Loucy (cell line): ENCODE measurements at regions not wholly inside any gene's neighbourhood (a gene's known extent, or its start where the extent isn't known, plus 50 kb on each side); places are given as distances from the start of the nearest gene placed in this dataset.

Experiments
- H2AFZ ChIP-seq: fragments of 200-600 bp; sonication (generic); 2 replicates; pipeline ENCODE4 v1.6.0; 2016; ENCODE audit warnings: antibody characterized with exemption, mild to moderate bottlenecking, low read length, moderate library complexity
- H3F3A ChIP-seq: fragments of 200-600 bp; 2 replicates; pipeline ENCODE4 v1.6.0; 2016; ENCODE audit warnings: antibody characterized with exemption, low read depth, mild to moderate bottlenecking
- H3K27me3 ChIP-seq: fragments of 200-600 bp; sonication (generic); 2 replicates; pipeline ENCODE4 v1.6.1; 2014; ENCODE audit warnings: low read length, mild to moderate bottlenecking; ENCODE audit not compliant: insufficient read depth, poor library complexity, severe bottlenecking
- H3K36me3 ChIP-seq: fragments of 200-600 bp; sonication (generic); 2 replicates; pipeline ENCODE4 v1.6.1; 2016; ENCODE audit warnings: low read length; ENCODE audit not compliant: insufficient read depth
- H3K4me1 ChIP-seq: fragments of 200-600 bp; sonication (generic); 2 replicates; pipeline ENCODE4 v1.5.1; 2014; ENCODE audit warnings: low read length, mild to moderate bottlenecking; ENCODE audit not compliant: insufficient read depth, poor library complexity, severe bottlenecking
- H3K4me2 ChIP-seq: fragments of 200-600 bp; sonication (generic); 2 replicates; pipeline ENCODE4 v1.6.0; 2014; ENCODE audit warnings: antibody characterized with exemption, low read length, low read depth, mild to moderate bottlenecking; ENCODE audit not compliant: poor library complexity, severe bottlenecking
- H3K4me3 ChIP-seq: fragments of 200-600 bp; sonication (generic); 2 replicates; pipeline ENCODE4 v1.5.1; 2014; ENCODE audit warnings: low read length, mild to moderate bottlenecking, mixed read lengths; ENCODE audit not compliant: poor library complexity, severe bottlenecking
- H3K79me2 ChIP-seq: fragments of 200-600 bp; sonication (generic); 2 replicates; pipeline ENCODE4 v1.6.1; 2014; ENCODE audit warnings: low read length; ENCODE audit not compliant: insufficient read depth
- H3K9ac ChIP-seq: fragments of 200-600 bp; sonication (generic); 2 replicates; pipeline ENCODE4 v1.6.0; 2014; ENCODE audit warnings: mild to moderate bottlenecking, low read depth, low read length, moderate library complexity; ENCODE audit not compliant: poor library complexity, severe bottlenecking
- H3K9me2 ChIP-seq: fragments of 200-600 bp; sonication (generic); replicated peaks from 2 replicates; pipeline ENCODE4 v1.6.1; 2016; ENCODE audit warnings: low read depth, low read length, mixed read lengths
- H3K9me3 ChIP-seq: fragments of 200-600 bp; sonication (generic); 2 replicates; pipeline ENCODE4 v1.6.1; 2014; ENCODE audit warnings: mild to moderate bottlenecking, antibody characterized with exemption, low read length, low read depth; ENCODE audit not compliant: insufficient read depth
- H4K20me1 ChIP-seq: fragments of 200-600 bp; sonication (generic); 2 replicates; pipeline ENCODE4 v1.6.0; 2014; ENCODE audit warnings: antibody characterized with exemption, low read length, mild to moderate bottlenecking; ENCODE audit not compliant: insufficient read depth, poor library complexity, severe bottlenecking
- CTCF ChIP-seq: fragments of 200-600 bp; sonication (generic); conservative IDR thresholded peaks from 2 replicates; pipeline ENCODE4 v1.5.1; 2014; ENCODE audit warnings: mild to moderate bottlenecking, antibody characterized with exemption, low read length
- EZH2phosphoT487 ChIP-seq: fragments of 200-600 bp; IDR thresholded peaks from 2 replicates; pipeline ENCODE4 v1.6.1; 2018; ENCODE audit warnings: antibody characterized with exemption, mild to moderate bottlenecking, moderate library complexity, borderline replicate concordance

- no peak overlapping the region for H3K4me2 ChIP-seq
- H2AFZ ChIP-seq = no peak overlapping the region
These were observed 329.5 kb downstream of the KCTD8 start for GRCh38 chr4:44118971-44119680.

GRCh38 chr4:44120646-44121045, 328.0 kb downstream of the KCTD8 start:
- Histone ChIP-seq H3K9me3 (no peaks in the 10 kb centered on the region), H3K9ac (no peak overlapping the region), H3K4me3 (no peak overlapping the region), H3K27me3 (no peaks in the 10 kb centered on the region), H3K9me2 (no peaks in the 10 kb centered on the region), H3F3A (no peaks in the 10 kb centered on the region), H3K36me3 (no peaks in the 10 kb centered on the region), H3K79me2 (no peaks in the 10 kb centered on the region), H3K4me1 (no peaks in the 10 kb centered on the region), H4K20me1 (no peaks in the 10 kb centered on the region), H2AFZ (no peak overlapping the region), H3K4me2 (no peak overlapping the region)
- TF ChIP-seq CTCF = no peak
- no peak for TF ChIP-seq EZH2phosphoT487

More at GRCh38 chr4:44118971-44119680, 329.5 kb downstream of the KCTD8 start:
- no peaks in the 10 kb centered on the region for H4K20me1 ChIP-seq
- no peaks in the 10 kb centered on the region for H3K4me1 ChIP-seq
- H3K79me2 ChIP-seq = no peaks in the 10 kb centered on the region
- H3K4me3 ChIP-seq = no peak overlapping the region
- no peaks in the 10 kb centered on the region for H3K36me3 ChIP-seq
- H3K9me3 ChIP-seq = no peaks in the 10 kb centered on the region
- TF ChIP-seq CTCF = no peak
- no peak for TF ChIP-seq EZH2phosphoT487
- no peaks in the 10 kb centered on the region for H3K9me2 ChIP-seq
- H3K27me3 ChIP-seq = no peaks in the 10 kb centered on the region
- H3F3A ChIP-seq = no peaks in the 10 kb centered on the region
- no peak overlapping the region for H3K9ac ChIP-seq

- no peaks in the 10 kb centered on the region for H3F3A ChIP-seq
These were observed 327.4 kb downstream of the KCTD8 start for GRCh38 chr4:44121210-44121609.

More at GRCh38 chr4:44121210-44121609, 327.4 kb downstream of the KCTD8 start:
- Histone ChIP-seq H3K9me2 (no peaks in the 10 kb centered on the region), H4K20me1 (no peaks in the 10 kb centered on the region), H3K9me3 (no peaks in the 10 kb centered on the region), H3K27me3 (no peaks in the 10 kb centered on the region), H3K9ac (no peak overlapping the region), H3K4me1 (no peaks in the 10 kb centered on the region), H3K79me2 (no peaks in the 10 kb centered on the region), H3K36me3 (no peaks in the 10 kb centered on the region), H3K4me2 (no peak overlapping the region), H3K4me3 (no peak overlapping the region), H2AFZ (no peak overlapping the region)
- no peak for TF ChIP-seq EZH2phosphoT487
- no peak for TF ChIP-seq CTCF
